ENCODE measurements at regions not wholly inside any gene's neighbourhood (a gene's known extent, or its start where the extent isn't known, plus 50 kb on each side); places are given as distances from the start of the nearest gene placed in this dataset.

GRCh38 chr3:194251461-194251860 lies 99.7 kb downstream of the CPN2 start:
- DNase-seq (ENCODE audit: low read depth) (no peak), FAIRE-seq (no peak)
- H3K36me3 ChIP-seq (ENCODE audit: control insufficient read depth, insufficient read depth, low read length) = no peaks in the 10 kb centered on the region
- no peak overlapping the region for H3K4me3 ChIP-seq (ENCODE audit: low read depth, low read length)
- H3K27me3 ChIP-seq (ENCODE audit: control insufficient read depth, insufficient read depth, low read length) = peaks cover 11% of the 10 kb centered on the region
- no peak for TF ChIP-seq CTCF (IDR thresholded peaks at IDR 0.05; ENCODE audit: insufficient read depth, low read length, severe bottlenecking)

- H3K4me3 ChIP-seq (ENCODE audit: low read depth, low read length) = no peak overlapping the region
- TF ChIP-seq CTCF (IDR thresholded peaks at IDR 0.05; ENCODE audit: insufficient read depth, low read length, severe bottlenecking) = no peak
These were observed 99.1 kb downstream of the CPN2 start for GRCh38 chr3:194251891-194252560.

GRCh38 chr3:194253270-194253669 lies 97.9 kb downstream of the CPN2 start:
- peaks cover 11% of the 10 kb centered on the region for H3K27me3 ChIP-seq (ENCODE audit: control insufficient read depth, insufficient read depth, low read length)
- no peak for TF ChIP-seq CTCF (IDR thresholded peaks at IDR 0.05; ENCODE audit: insufficient read depth, low read length, severe bottlenecking)
- FAIRE-seq (no peak), DNase-seq (ENCODE audit: low read depth) (no peak)
- no peaks in the 10 kb centered on the region for H3K36me3 ChIP-seq (ENCODE audit: control insufficient read depth, insufficient read depth, low read length)
- no peak overlapping the region for H3K4me3 ChIP-seq (ENCODE audit: low read depth, low read length)

More at GRCh38 chr3:194251891-194252560, 99.1 kb downstream of the CPN2 start:
- DNase-seq (ENCODE audit: low read depth) (no peak), FAIRE-seq (no peak)
- H3K36me3 ChIP-seq (ENCODE audit: control insufficient read depth, insufficient read depth, low read length) = no peaks in the 10 kb centered on the region
- peaks cover 11% of the 10 kb centered on the region for H3K27me3 ChIP-seq (ENCODE audit: control insufficient read depth, insufficient read depth, low read length)

- Histone ChIP-seq H3K36me3 (ENCODE audit: control insufficient read depth, insufficient read depth, low read length) (no peaks in the 10 kb centered on the region), H3K4me3 (ENCODE audit: low read depth, low read length) (no peak overlapping the region), H3K27me3 (ENCODE audit: control insufficient read depth, insufficient read depth, low read length) (peaks cover 11% of the 10 kb centered on the region)
- no peak for TF ChIP-seq CTCF (IDR thresholded peaks at IDR 0.05; ENCODE audit: insufficient read depth, low read length, severe bottlenecking)
- FAIRE-seq (no peak), DNase-seq (ENCODE audit: low read depth) (no peak)
These were observed 97.1 kb downstream of the CPN2 start for GRCh38 chr3:194254040-194254439.

GRCh38 chr3:194255252-194256039 lies 95.7 kb downstream of the CPN2 start:
- Histone ChIP-seq H3K36me3 (ENCODE audit: control insufficient read depth, insufficient read depth, low read length) (no peaks in the 10 kb centered on the region), H3K27me3 (ENCODE audit: control insufficient read depth, insufficient read depth, low read length) (peaks cover 11% of the 10 kb centered on the region), H3K4me3 (ENCODE audit: low read depth, low read length) (no peak overlapping the region)
- TF ChIP-seq CTCF (IDR thresholded peaks at IDR 0.05; ENCODE audit: insufficient read depth, low read length, severe bottlenecking) = no peak
- FAIRE-seq = no peak
- DNase-seq (ENCODE audit: low read depth) = no peak

Data from bronchial epithelial cell (primary cell).